HEK293T (cell line): ENCODE measurements at regions not wholly inside any gene's neighbourhood (a gene's known extent, or its start where the extent isn't known, plus 50 kb on each side); places are given as distances from the start of the nearest gene placed in this dataset.

Source experiments
- CTBP1 ChIP-seq: fragments of 450-650 bp; IDR thresholded peaks from 2 replicates; pipeline ENCODE4 v1.6.1; 2016; ENCODE audit warnings: borderline replicate concordance
- ELF4 ChIP-seq: fragments of 450-650 bp; IDR thresholded peaks from 2 replicates; pipeline ENCODE4 v1.6.1; 2017; ENCODE audit warnings: antibody characterized with exemption
- FOXA1 ChIP-seq: fragments of 450-650 bp; IDR thresholded peaks from 2 replicates; pipeline ENCODE4 v1.6.1; 2016; ENCODE audit warnings: mild to moderate bottlenecking
- FOXK2 ChIP-seq: fragments of 450-650 bp; IDR thresholded peaks from 2 replicates; pipeline ENCODE4 v1.6.1; 2016; ENCODE audit warnings: mild to moderate bottlenecking
- FOXM1 ChIP-seq: fragments of 450-650 bp; IDR thresholded peaks from 2 replicates; pipeline ENCODE4 v1.6.1; 2017; ENCODE audit warnings: mild to moderate bottlenecking, borderline replicate concordance
- HDGF ChIP-seq: fragments of 450-650 bp; IDR thresholded peaks from 2 replicates; pipeline ENCODE4 v1.6.1; 2017; ENCODE audit warnings: antibody characterized with exemption, borderline replicate concordance
- LEF1 ChIP-seq: fragments of 450-650 bp; IDR thresholded peaks from 2 replicates; pipeline ENCODE4 v1.6.1; 2017; ENCODE audit warnings: mild to moderate bottlenecking, borderline replicate concordance
- NFRKB ChIP-seq: fragments of 450-650 bp; IDR thresholded peaks from 2 replicates; pipeline ENCODE4 v1.6.1; 2016; ENCODE audit warnings: mild to moderate bottlenecking, moderate library complexity
- SP1 ChIP-seq: fragments of 450-650 bp; IDR thresholded peaks from 2 replicates; pipeline ENCODE4 v1.6.1; 2017
- SUZ12 ChIP-seq: fragments of 450-650 bp; IDR thresholded peaks from 2 replicates; pipeline ENCODE4 v1.6.1; 2016; ENCODE audit warnings: mild to moderate bottlenecking
- TARDBP ChIP-seq: fragments of 450-650 bp; IDR thresholded peaks from 2 replicates; pipeline ENCODE4 v1.6.1; 2016

GRCh38 chr2:95670167-95670566, 78.4 kb downstream of the TRIM43 start:
- TF ChIP-seq ELF4, result no peak
- no peak for TF ChIP-seq FOXK2
- TF ChIP-seq NFRKB, result no peak
- TF ChIP-seq FOXM1, result no peak
- TF ChIP-seq TARDBP, result no peak
- no peak for TF ChIP-seq SUZ12
- no peak for TF ChIP-seq SP1
- TF ChIP-seq HDGF, result no peak
- TF ChIP-seq CTBP1, result no peak
- TF ChIP-seq FOXA1, result no peak
- TF ChIP-seq LEF1, result no peak
